GM12892 (cell line): ENCODE measurements at regions not wholly inside any gene's neighbourhood (a gene's known extent, or its start where the extent isn't known, plus 50 kb on each side); places are given as distances from the start of the nearest gene placed in this dataset.
"Not testable (repeated sequence)": the region's sequence is repeated elsewhere in the genome, so short reads cannot be mapped to it uniquely, and the experiment has no call there.

Source experiments
- POLR2A ChIP-seq: IDR thresholded peaks from 2 replicates; pipeline ENCODE4 v1.6.1; 2011; ENCODE audit warnings: low read depth, low read length, control low read depth
- POLR2AphosphoS5 ChIP-seq: IDR thresholded peaks from 2 replicates; pipeline ENCODE4 v1.6.1; 2011; ENCODE audit warnings: low read depth, low read length, control low read depth
- TAF1 ChIP-seq: IDR thresholded peaks from 2 replicates; pipeline ENCODE4 v1.6.1; 2011; ENCODE audit warnings: low read depth, mild to moderate bottlenecking, control low read depth, low read length, borderline replicate concordance

DNA sequence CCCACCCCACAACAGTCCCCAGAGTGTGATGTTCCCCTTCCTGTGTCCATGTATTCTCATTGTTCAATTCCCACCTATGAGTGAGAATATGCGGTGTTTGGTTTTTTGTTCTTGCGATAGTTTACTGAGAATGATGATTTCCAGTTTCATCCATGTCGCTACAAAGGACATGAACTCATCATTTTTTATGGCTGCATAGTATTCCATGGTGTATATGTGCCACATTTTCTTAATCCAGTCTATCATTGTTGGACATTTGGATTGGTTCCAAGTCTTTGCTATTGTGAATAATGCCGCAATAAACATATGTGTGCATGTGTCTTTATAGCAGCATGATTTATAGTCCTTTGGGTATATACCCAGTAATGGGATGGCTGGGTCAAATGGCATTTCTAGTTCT, 156.9 kb downstream of the RHOU start:
- TF ChIP-seq POLR2AphosphoS5, POLR2A, TAF1: not testable (repeated sequence)
